ENCODE measurements at regions not wholly inside any gene's neighbourhood (a gene's known extent, or its start where the extent isn't known, plus 50 kb on each side); places are given as distances from the start of the nearest gene placed in this dataset.
"Not testable (repeated sequence)": the region's sequence is repeated elsewhere in the genome, so short reads cannot be mapped to it uniquely, and the experiment has no call there.

- ChIA-PET POLR2A (no interaction called here), CTCF (no interaction called here)
- TF ChIP-seq PKNOX1 (IDR thresholded peaks at IDR 0.05) (no peak), SUZ12 (IDR thresholded peaks at IDR 0.05) (no peak), NFRKB (IDR thresholded peaks at IDR 0.05) (no peak), HDGF (IDR thresholded peaks at IDR 0.05; ENCODE audit: borderline replicate concordance) (no peak), TARDBP (IDR thresholded peaks at IDR 0.05) (no peak), LEF1 (IDR thresholded peaks at IDR 0.05; ENCODE audit: borderline replicate concordance) (no peak), FOXA1 (IDR thresholded peaks at IDR 0.05) (no peak), ELF4 (IDR thresholded peaks at IDR 0.05) (no peak), FOXK2 (IDR thresholded peaks at IDR 0.05) (no peak), CTBP1 (IDR thresholded peaks at IDR 0.05; ENCODE audit: borderline replicate concordance) (no peak), ZNF384 (IDR thresholded peaks at IDR 0.05) (no peak), ARNT (IDR thresholded peaks at IDR 0.05) (no peak), BHLHE40 (IDR thresholded peaks at IDR 0.05; ENCODE audit: borderline replicate concordance) (no peak), L3MBTL2 (conservative IDR thresholded peaks at IDR 0.05) (no peak), SP1 (IDR thresholded peaks at IDR 0.05) (no peak), FOXM1 (IDR thresholded peaks at IDR 0.05; ENCODE audit: borderline replicate concordance) (no peak)
- no peak for DNase-seq (ENCODE audit: extremely low spot score)
Measured at GRCh38 chr12:60230056-60230455, 634.2 kb downstream of the SLC16A7 start.

GRCh38 chr12:60231303-60231702, 635.5 kb downstream of the SLC16A7 start:
- ChIA-PET CTCF (no interaction called here), POLR2A (no interaction called here)
- TF ChIP-seq SUZ12 (IDR thresholded peaks at IDR 0.05): no peak
- no peak for TF ChIP-seq NFRKB (IDR thresholded peaks at IDR 0.05)
- no peak for TF ChIP-seq ELF4 (IDR thresholded peaks at IDR 0.05)
- no peak for TF ChIP-seq ZNF384 (IDR thresholded peaks at IDR 0.05)
- TF ChIP-seq FOXA1 (IDR thresholded peaks at IDR 0.05): no peak
- no peak for TF ChIP-seq TARDBP (IDR thresholded peaks at IDR 0.05)
- TF ChIP-seq CTBP1 (IDR thresholded peaks at IDR 0.05; ENCODE audit: borderline replicate concordance): no peak
- TF ChIP-seq ARNT (IDR thresholded peaks at IDR 0.05): no peak
- no peak for TF ChIP-seq L3MBTL2 (conservative IDR thresholded peaks at IDR 0.05)
- no peak for TF ChIP-seq SP1 (IDR thresholded peaks at IDR 0.05)
- no peak for TF ChIP-seq HDGF (IDR thresholded peaks at IDR 0.05; ENCODE audit: borderline replicate concordance)
- TF ChIP-seq BHLHE40 (IDR thresholded peaks at IDR 0.05; ENCODE audit: borderline replicate concordance): no peak
- TF ChIP-seq FOXM1 (IDR thresholded peaks at IDR 0.05; ENCODE audit: borderline replicate concordance): no peak
- TF ChIP-seq LEF1 (IDR thresholded peaks at IDR 0.05; ENCODE audit: borderline replicate concordance): no peak
- no peak for TF ChIP-seq PKNOX1 (IDR thresholded peaks at IDR 0.05)
- TF ChIP-seq FOXK2 (IDR thresholded peaks at IDR 0.05): no peak
- no peak for DNase-seq (ENCODE audit: extremely low spot score)

- no peak for DNase-seq (ENCODE audit: extremely low spot score)
- TF ChIP-seq SUZ12 (IDR thresholded peaks at IDR 0.05): no peak
- ChIA-PET CTCF (no interaction called here), POLR2A (no interaction called here)
Measured at GRCh38 chr12:60231976-60232907, 636.4 kb downstream of the SLC16A7 start.

GRCh38 chr12:60234611-60235195, 638.9 kb downstream of the SLC16A7 start:
- DNase-seq (ENCODE audit: extremely low spot score); CTCF ChIA-PET; POLR2A ChIA-PET: not testable (repeated sequence)

- POLR2A ChIA-PET: no interaction called here
- CTCF ChIA-PET: no interaction called here
- TF ChIP-seq FOXA1 (IDR thresholded peaks at IDR 0.05) (no peak), PKNOX1 (IDR thresholded peaks at IDR 0.05) (no peak), FOXK2 (IDR thresholded peaks at IDR 0.05) (no peak), LEF1 (IDR thresholded peaks at IDR 0.05; ENCODE audit: borderline replicate concordance) (no peak), ZNF384 (IDR thresholded peaks at IDR 0.05) (no peak), SP1 (IDR thresholded peaks at IDR 0.05) (no peak), TARDBP (IDR thresholded peaks at IDR 0.05) (no peak), L3MBTL2 (conservative IDR thresholded peaks at IDR 0.05) (no peak), FOXM1 (IDR thresholded peaks at IDR 0.05; ENCODE audit: borderline replicate concordance) (no peak), HDGF (IDR thresholded peaks at IDR 0.05; ENCODE audit: borderline replicate concordance) (no peak), BHLHE40 (IDR thresholded peaks at IDR 0.05; ENCODE audit: borderline replicate concordance) (no peak), SUZ12 (IDR thresholded peaks at IDR 0.05) (no peak), NFRKB (IDR thresholded peaks at IDR 0.05) (no peak), ELF4 (IDR thresholded peaks at IDR 0.05) (no peak), ARNT (IDR thresholded peaks at IDR 0.05) (no peak)
- no peak for DNase-seq (ENCODE audit: extremely low spot score)
Measured at GRCh38 chr12:60235261-60235660, 639.4 kb downstream of the SLC16A7 start.

GRCh38 chr12:60236416-60236815, 640.6 kb downstream of the SLC16A7 start:
- POLR2A ChIA-PET; CTCF ChIA-PET; DNase-seq (ENCODE audit: extremely low spot score): not testable (repeated sequence)

Measured in HEK293T (cell line).